ENCODE measurements at regions not wholly inside any gene's neighbourhood (a gene's known extent, or its start where the extent isn't known, plus 50 kb on each side); places are given as distances from the start of the nearest gene placed in this dataset.

GRCh38 chr10:129090165-129090564, 376.9 kb upstream of the MGMT start:
- in situ Hi-C loops (cut with HindIII; ENCODE audit: low pct_ligation_motif_present, low pct_unique_long_range_greater_than_20kb, low sequenced_read_pairs), result no loop called here
- DNase-seq, result no peak

- in situ Hi-C loops (cut with HindIII; ENCODE audit: low pct_ligation_motif_present, low pct_unique_long_range_greater_than_20kb, low sequenced_read_pairs), result no loop called here
- no peak for DNase-seq
Observed at GRCh38 chr10:129090618-129091366, 376.2 kb upstream of the MGMT start.

GRCh38 chr10:129093641-129094040, 373.4 kb upstream of the MGMT start:
- in situ Hi-C loops (cut with HindIII; ENCODE audit: low pct_ligation_motif_present, low pct_unique_long_range_greater_than_20kb, low sequenced_read_pairs), result no loop called here
- no peak for DNase-seq

GRCh38 chr10:129094233-129094632, 372.8 kb upstream of the MGMT start:
- in situ Hi-C loops (cut with HindIII; ENCODE audit: low pct_ligation_motif_present, low pct_unique_long_range_greater_than_20kb, low sequenced_read_pairs), result no loop called here
- no peak for DNase-seq

GRCh38 chr10:129094861-129095260, 372.2 kb upstream of the MGMT start:
- in situ Hi-C loops (cut with HindIII; ENCODE audit: low pct_ligation_motif_present, low pct_unique_long_range_greater_than_20kb, low sequenced_read_pairs), result no loop called here
- DNase-seq, result no peak

GRCh38 chr10:129095680-129096064, 371.4 kb upstream of the MGMT start:
- no peak for DNase-seq
- in situ Hi-C loops (cut with HindIII; ENCODE audit: low pct_ligation_motif_present, low pct_unique_long_range_greater_than_20kb, low sequenced_read_pairs), result no loop called here

GRCh38 chr10:129096065-129096984, 370.7 kb upstream of the MGMT start:
- in situ Hi-C loops (cut with HindIII; ENCODE audit: low pct_ligation_motif_present, low pct_unique_long_range_greater_than_20kb, low sequenced_read_pairs), result no loop called here
- no peak for DNase-seq

- in situ Hi-C loops (cut with HindIII; ENCODE audit: low pct_ligation_motif_present, low pct_unique_long_range_greater_than_20kb, low sequenced_read_pairs), result no loop called here
- DNase-seq, result no peak
Observed at GRCh38 chr10:129097776-129098330, 369.2 kb upstream of the MGMT start.

- in situ Hi-C loops (cut with HindIII; ENCODE audit: low pct_ligation_motif_present, low pct_unique_long_range_greater_than_20kb, low sequenced_read_pairs), result no loop called here
Observed at GRCh38 chr10:129098517-129098916, 368.5 kb upstream of the MGMT start.

GRCh38 chr10:129099486-129099885, 367.6 kb upstream of the MGMT start:
- DNase-seq, result no peak
- in situ Hi-C loops (cut with HindIII; ENCODE audit: low pct_ligation_motif_present, low pct_unique_long_range_greater_than_20kb, low sequenced_read_pairs), result no loop called here

More at GRCh38 chr10:129098517-129098916, 368.5 kb upstream of the MGMT start:
- DNase-seq, result no peak

GRCh38 chr10:129099992-129100391, 367.0 kb upstream of the MGMT start:
- in situ Hi-C loops (cut with HindIII; ENCODE audit: low pct_ligation_motif_present, low pct_unique_long_range_greater_than_20kb, low sequenced_read_pairs), result no loop called here
- DNase-seq, result no peak

GRCh38 chr10:129101232-129101980, 365.6 kb upstream of the MGMT start:
- in situ Hi-C loops (cut with HindIII; ENCODE audit: low pct_ligation_motif_present, low pct_unique_long_range_greater_than_20kb, low sequenced_read_pairs), result no loop called here
- no peak for DNase-seq

- in situ Hi-C loops (cut with HindIII; ENCODE audit: low pct_ligation_motif_present, low pct_unique_long_range_greater_than_20kb, low sequenced_read_pairs), result no loop called here
- DNase-seq, result no peak
Observed at GRCh38 chr10:129102906-129103693, 363.9 kb upstream of the MGMT start.

GRCh38 chr10:129104266-129105045, 362.6 kb upstream of the MGMT start:
- no peak for DNase-seq
- in situ Hi-C loops (cut with HindIII; ENCODE audit: low pct_ligation_motif_present, low pct_unique_long_range_greater_than_20kb, low sequenced_read_pairs), result no loop called here

- no peak for DNase-seq
- in situ Hi-C loops (cut with HindIII; ENCODE audit: low pct_ligation_motif_present, low pct_unique_long_range_greater_than_20kb, low sequenced_read_pairs), result no loop called here
Observed at GRCh38 chr10:129105266-129105665, 361.8 kb upstream of the MGMT start.

GRCh38 chr10:129106314-129106713, 360.7 kb upstream of the MGMT start:
- no peak for DNase-seq
- in situ Hi-C loops (cut with HindIII; ENCODE audit: low pct_ligation_motif_present, low pct_unique_long_range_greater_than_20kb, low sequenced_read_pairs), result no loop called here

GRCh38 chr10:129107525-129107924, 359.5 kb upstream of the MGMT start:
- in situ Hi-C loops (cut with HindIII; ENCODE audit: low pct_ligation_motif_present, low pct_unique_long_range_greater_than_20kb, low sequenced_read_pairs), result no loop called here
- DNase-seq, result no peak
